ENCODE measurements at regions not wholly inside any gene's neighbourhood (a gene's known extent, or its start where the extent isn't known, plus 50 kb on each side); places are given as distances from the start of the nearest gene placed in this dataset.

DNA sequence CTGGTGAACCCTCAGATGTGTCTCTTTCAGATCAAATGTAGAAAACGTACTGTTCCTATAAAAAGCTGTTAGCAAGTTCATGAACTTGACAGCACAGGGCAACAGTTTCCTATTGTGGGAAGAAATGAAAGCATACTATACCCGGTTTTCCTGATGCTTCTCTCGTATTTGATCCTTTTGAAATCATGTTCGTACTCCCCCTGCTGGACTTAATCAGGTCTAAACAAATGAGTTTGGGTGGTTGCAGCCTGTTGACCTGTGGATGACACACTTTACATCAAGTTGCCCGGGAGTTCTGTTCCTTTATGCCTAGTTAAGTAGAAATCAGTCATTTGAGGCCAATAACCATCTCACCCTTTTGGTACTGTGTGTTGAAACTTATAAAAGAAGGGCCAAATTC lies 1992.3 kb downstream of the MAT2B start:
- Mint-ChIP-seq H3K36me3 (no peaks in the 10 kb centered on the region), H3K9me3 (peaks cover 6% of the 10 kb centered on the region), H3K27ac (no peak overlapping the region), H3K4me3 (no peak overlapping the region), H3K4me1 (no peaks in the 10 kb centered on the region), H3K27me3 (no peaks in the 10 kb centered on the region)

- Mint-ChIP-seq H3K27me3 (no peaks in the 10 kb centered on the region), H3K4me3 (no peak overlapping the region), H3K4me1 (no peaks in the 10 kb centered on the region), H3K9me3 (peaks cover 2% of the 10 kb centered on the region), H3K27ac (no peak overlapping the region), H3K36me3 (no peaks in the 10 kb centered on the region)
These were observed 1997.7 kb downstream of the MAT2B start for GRCh38 chr5:165502893-165503691.

DNA sequence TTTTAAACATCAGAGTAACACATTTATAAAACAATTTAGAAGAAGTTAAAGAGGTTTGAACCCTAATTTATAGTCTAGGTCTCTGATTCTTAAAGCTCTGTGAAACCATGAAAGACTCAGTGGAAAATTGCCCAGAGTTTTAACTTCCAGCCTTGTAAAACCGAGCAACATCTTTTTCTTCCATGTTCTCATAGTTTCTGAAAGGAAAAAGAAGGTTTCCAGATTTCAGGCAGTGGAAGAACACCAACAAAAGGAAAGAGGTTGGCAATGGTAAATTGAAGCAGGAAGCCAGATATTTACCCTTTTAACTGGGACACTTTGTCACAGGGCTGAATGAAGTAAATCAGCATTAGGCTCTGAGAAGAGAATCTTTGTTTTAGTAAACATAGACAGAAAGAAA lies 1999.3 kb downstream of the MAT2B start:
- peaks cover 5% of the 10 kb centered on the region for H3K9me3 Mint-ChIP-seq
- no peaks in the 10 kb centered on the region for H3K36me3 Mint-ChIP-seq
- no peaks in the 10 kb centered on the region for H3K27me3 Mint-ChIP-seq
- H3K27ac Mint-ChIP-seq = no peak overlapping the region
- H3K4me3 Mint-ChIP-seq = no peak overlapping the region
- H3K4me1 Mint-ChIP-seq = no peaks in the 10 kb centered on the region

GRCh38 chr5:165508286-165508685 lies 2002.9 kb downstream of the MAT2B start:
- H3K36me3 Mint-ChIP-seq = no peaks in the 10 kb centered on the region
- peaks cover 5% of the 10 kb centered on the region for H3K9me3 Mint-ChIP-seq
- no peaks in the 10 kb centered on the region for H3K27me3 Mint-ChIP-seq
- H3K4me1 Mint-ChIP-seq = no peaks in the 10 kb centered on the region
- no peak overlapping the region for H3K4me3 Mint-ChIP-seq
- no peak overlapping the region for H3K27ac Mint-ChIP-seq

DNA sequence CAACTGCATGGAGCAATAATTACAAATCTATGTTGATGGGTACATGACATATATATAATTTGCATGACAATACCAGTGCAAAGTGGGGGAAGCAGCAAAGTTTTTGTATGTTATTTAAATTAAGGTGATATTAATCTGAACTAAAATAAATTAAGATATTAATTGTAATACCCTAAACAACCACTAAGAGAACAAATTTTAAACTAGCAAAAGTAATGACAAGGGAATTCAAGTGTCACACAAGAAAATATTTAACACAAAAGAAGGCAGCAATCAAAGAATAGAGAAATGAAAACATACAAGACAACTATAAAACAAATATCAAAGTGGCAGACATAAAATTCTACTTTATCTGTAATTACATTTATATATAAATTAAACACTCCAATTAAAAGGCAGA lies 2003.4 kb downstream of the MAT2B start:
- Mint-ChIP-seq H3K27me3 (no peaks in the 10 kb centered on the region), H3K36me3 (no peaks in the 10 kb centered on the region), H3K4me1 (no peaks in the 10 kb centered on the region)

GRCh38 chr5:165521816-165522610 lies 2016.6 kb downstream of the MAT2B start:
- no peaks in the 10 kb centered on the region for H3K27me3 Mint-ChIP-seq
- no peak overlapping the region for H3K27ac Mint-ChIP-seq
- no peak overlapping the region for H3K4me3 Mint-ChIP-seq
- no peaks in the 10 kb centered on the region for H3K9me3 Mint-ChIP-seq
- no peaks in the 10 kb centered on the region for H3K4me1 Mint-ChIP-seq
- no peaks in the 10 kb centered on the region for H3K36me3 Mint-ChIP-seq

More for the DNA sequence above, 2003.4 kb downstream of the MAT2B start:
- Mint-ChIP-seq H3K4me3 (no peak overlapping the region), H3K9me3 (peaks cover 5% of the 10 kb centered on the region), H3K27ac (no peak overlapping the region)

DNA sequence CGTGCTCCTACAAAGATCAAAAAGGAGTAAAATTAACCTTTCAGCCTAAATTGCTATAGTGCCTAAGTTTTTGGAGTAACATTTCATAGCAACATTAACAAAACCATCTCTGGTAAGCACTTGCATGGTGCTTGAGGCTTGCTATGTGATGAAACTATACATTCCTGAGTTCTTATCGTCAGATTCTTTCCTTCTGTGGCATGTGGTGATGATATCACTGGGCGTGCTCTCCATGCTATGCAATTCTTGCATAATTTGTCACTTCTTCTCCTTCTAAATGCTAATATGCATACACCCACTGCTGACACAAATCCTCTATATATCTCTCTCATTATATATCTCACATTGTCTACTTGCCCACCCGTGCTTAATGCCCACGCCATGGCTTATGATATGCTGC lies 2019.9 kb downstream of the MAT2B start:
- Mint-ChIP-seq H3K27me3 (no peaks in the 10 kb centered on the region), H3K4me3 (no peak overlapping the region), H3K36me3 (no peaks in the 10 kb centered on the region)

DNA sequence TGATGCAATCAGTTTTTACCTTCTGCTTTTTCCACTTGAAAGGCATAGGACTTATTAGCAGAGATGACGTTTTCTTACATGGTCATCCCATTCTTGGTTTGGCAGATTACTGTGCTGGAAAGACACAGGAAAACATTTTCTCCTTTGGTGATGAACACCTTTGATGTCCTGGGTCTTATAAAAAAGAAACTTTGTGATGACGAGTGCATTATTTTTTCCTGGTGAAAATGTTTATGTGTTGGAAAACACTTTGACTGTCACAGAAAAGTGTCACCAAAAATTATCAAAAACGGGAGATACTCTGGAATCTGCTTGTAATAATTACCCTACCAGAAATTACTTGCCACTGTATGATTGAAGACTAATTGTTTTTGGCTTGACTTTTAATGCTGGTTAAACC lies 2020.9 kb downstream of the MAT2B start:
- H3K27me3 Mint-ChIP-seq = no peaks in the 10 kb centered on the region
- H3K4me1 Mint-ChIP-seq = no peaks in the 10 kb centered on the region
- peaks cover 8% of the 10 kb centered on the region for H3K9me3 Mint-ChIP-seq

More for the DNA sequence above, 2019.9 kb downstream of the MAT2B start:
- Mint-ChIP-seq H3K9me3 (peaks cover 8% of the 10 kb centered on the region), H3K4me1 (no peaks in the 10 kb centered on the region), H3K27ac (no peak overlapping the region)

DNA sequence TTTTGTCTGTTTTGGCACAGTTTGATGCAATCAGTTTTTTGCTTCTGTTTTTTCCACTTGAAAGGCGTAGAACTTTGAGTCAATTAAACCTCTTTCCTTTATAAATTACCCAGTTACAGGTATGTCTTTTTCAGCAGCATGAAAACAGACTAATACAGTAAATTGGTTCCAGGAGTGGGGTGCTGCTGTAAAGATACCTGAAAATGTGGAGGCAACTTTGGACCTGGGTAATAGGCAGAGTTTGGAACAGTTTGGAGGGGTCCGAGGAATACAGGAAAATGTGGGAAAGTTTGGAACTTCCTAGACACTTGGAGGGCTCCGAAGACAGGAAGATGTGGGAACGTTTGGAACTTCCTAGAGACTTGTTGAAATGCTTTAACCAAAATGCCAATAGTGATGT lies 2022.2 kb downstream of the MAT2B start:
- Mint-ChIP-seq H3K36me3 (no peaks in the 10 kb centered on the region), H3K9me3 (peaks cover 8% of the 10 kb centered on the region), H3K27ac (no peak overlapping the region), H3K27me3 (no peaks in the 10 kb centered on the region), H3K4me1 (no peaks in the 10 kb centered on the region), H3K4me3 (no peak overlapping the region)

More for the DNA sequence above, 2020.9 kb downstream of the MAT2B start:
- Mint-ChIP-seq H3K36me3 (no peaks in the 10 kb centered on the region), H3K27ac (no peak overlapping the region), H3K4me3 (no peak overlapping the region)

GRCh38 chr5:165538065-165538464 lies 2032.6 kb downstream of the MAT2B start:
- Mint-ChIP-seq H3K9me3 (peaks cover 6% of the 10 kb centered on the region), H3K4me1 (no peaks in the 10 kb centered on the region), H3K27ac (no peak overlapping the region), H3K36me3 (no peaks in the 10 kb centered on the region), H3K27me3 (no peaks in the 10 kb centered on the region), H3K4me3 (no peak overlapping the region)

- Mint-ChIP-seq H3K4me1 (no peaks in the 10 kb centered on the region), H3K36me3 (no peaks in the 10 kb centered on the region), H3K27me3 (no peaks in the 10 kb centered on the region), H3K4me3 (no peak overlapping the region), H3K27ac (peak overlapping the region; percentile 51), H3K9me3 (no peaks in the 10 kb centered on the region)
These were observed 2054.2 kb downstream of the MAT2B start for GRCh38 chr5:165559645-165560044.

DNA sequence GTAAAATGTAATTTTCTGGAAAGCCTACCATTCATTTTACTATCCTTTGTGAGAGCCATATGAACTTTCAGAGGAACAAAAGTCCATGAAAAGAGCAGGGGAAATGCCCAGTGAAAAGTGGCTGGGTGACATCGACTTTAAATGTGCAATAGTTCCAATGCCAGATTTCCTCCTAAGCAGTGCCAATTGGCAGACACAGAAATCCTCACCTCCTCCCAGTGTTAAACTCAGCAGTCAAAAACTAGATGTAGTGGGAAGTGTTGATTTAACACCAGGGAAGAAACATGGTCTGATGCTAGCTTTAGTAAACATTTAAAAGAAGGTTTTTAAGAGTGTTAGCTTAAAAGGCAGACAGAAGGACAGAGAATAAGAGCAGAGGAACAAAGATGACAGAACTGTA lies 2055.2 kb downstream of the MAT2B start:
- no peak overlapping the region for H3K27ac Mint-ChIP-seq
- H3K36me3 Mint-ChIP-seq = no peaks in the 10 kb centered on the region
- no peaks in the 10 kb centered on the region for H3K9me3 Mint-ChIP-seq
- no peak overlapping the region for H3K4me3 Mint-ChIP-seq
- H3K27me3 Mint-ChIP-seq = no peaks in the 10 kb centered on the region
- no peaks in the 10 kb centered on the region for H3K4me1 Mint-ChIP-seq

DNA sequence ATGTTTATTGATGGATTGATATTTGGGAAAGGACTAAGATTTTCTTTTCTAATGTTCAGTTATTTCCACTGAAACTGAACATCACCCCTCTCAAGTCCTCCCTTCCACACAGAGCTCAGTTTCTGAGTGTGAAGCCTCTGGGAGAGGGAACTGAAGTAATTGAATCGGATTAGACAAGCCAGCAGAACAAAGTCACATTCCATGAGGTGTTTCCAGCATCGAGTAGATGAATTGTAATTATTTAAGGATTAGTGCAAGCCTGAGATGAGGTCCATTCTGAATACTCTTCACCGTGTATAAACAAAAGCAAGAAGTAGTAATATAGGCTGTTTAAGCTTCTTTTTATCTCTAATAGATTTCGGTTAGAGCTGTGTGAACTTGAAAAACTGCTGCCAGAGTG lies 2060.5 kb downstream of the MAT2B start:
- H3K4me1 Mint-ChIP-seq = no peaks in the 10 kb centered on the region
- H3K4me3 Mint-ChIP-seq = no peak overlapping the region
- H3K9me3 Mint-ChIP-seq = no peaks in the 10 kb centered on the region
- no peaks in the 10 kb centered on the region for H3K36me3 Mint-ChIP-seq
- no peak overlapping the region for H3K27ac Mint-ChIP-seq
- H3K27me3 Mint-ChIP-seq = no peaks in the 10 kb centered on the region

DNA sequence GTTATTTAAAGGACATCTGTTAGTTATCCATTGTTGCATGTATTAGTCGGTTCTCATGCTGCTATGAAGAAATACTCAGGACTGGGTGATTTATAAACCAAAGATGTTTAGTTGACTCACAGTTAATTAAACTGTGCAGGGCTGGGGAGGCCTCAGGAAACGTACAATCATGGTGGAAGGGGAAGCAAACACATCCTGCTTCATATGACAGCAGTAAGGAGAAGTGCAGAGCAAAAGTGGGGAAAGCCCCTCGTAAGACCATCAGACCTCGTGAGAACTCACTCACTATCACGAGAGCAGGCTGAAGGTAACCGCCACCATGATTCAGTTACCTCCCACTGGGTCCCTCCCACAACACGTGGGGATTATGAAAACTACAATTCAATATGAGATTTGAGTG lies 2064.1 kb downstream of the MAT2B start:
- no peaks in the 10 kb centered on the region for H3K4me1 Mint-ChIP-seq
- H3K27me3 Mint-ChIP-seq = no peaks in the 10 kb centered on the region
- H3K27ac Mint-ChIP-seq = no peak overlapping the region
- H3K9me3 Mint-ChIP-seq = no peaks in the 10 kb centered on the region
- H3K36me3 Mint-ChIP-seq = no peaks in the 10 kb centered on the region
- no peak overlapping the region for H3K4me3 Mint-ChIP-seq

GRCh38 chr5:165573445-165573844 lies 2068.0 kb downstream of the MAT2B start:
- Mint-ChIP-seq H3K27me3 (no peaks in the 10 kb centered on the region), H3K4me3 (no peak overlapping the region), H3K4me1 (no peaks in the 10 kb centered on the region), H3K9me3 (no peaks in the 10 kb centered on the region), H3K27ac (no peak overlapping the region), H3K36me3 (no peaks in the 10 kb centered on the region)

GRCh38 chr5:165574100-165574499 lies 2068.7 kb downstream of the MAT2B start:
- Mint-ChIP-seq H3K27ac (no peak overlapping the region), H3K9me3 (no peaks in the 10 kb centered on the region), H3K4me3 (no peak overlapping the region), H3K27me3 (no peaks in the 10 kb centered on the region), H3K4me1 (no peaks in the 10 kb centered on the region), H3K36me3 (no peaks in the 10 kb centered on the region)
